Subcutaneous abdominal adipose tissue (tissue), 5 donors: ENCODE measurements at regions not wholly inside any gene's neighbourhood (a gene's known extent, or its start where the extent isn't known, plus 50 kb on each side); places are given as distances from the start of the nearest gene placed in this dataset.

ENCODE experiments used
- H3K27ac ChIP-seq: one replicate; pipeline ENCODE4 v1.7.0; 2013; ENCODE audit warnings: low read depth, mild to moderate bottlenecking, inconsistent platforms, low read length, moderate library complexity
- H3K27me3 ChIP-seq, 5 donors: one replicate each; pipeline ENCODE4 v1.7.0; 2013; ENCODE audit warnings: low read length in 5 of 5, inconsistent platforms in 1 of 5; ENCODE audit not compliant: control insufficient read depth in 5 of 5, insufficient read depth in 4 of 5
- H3K36me3 ChIP-seq, 5 donors: one replicate each; pipeline ENCODE4 v1.7.0; 2013; ENCODE audit warnings: low read length in 5 of 5; ENCODE audit not compliant: control insufficient read depth in 5 of 5, insufficient read depth in 5 of 5
- H3K4me1 ChIP-seq, 5 donors: one replicate each; pipeline ENCODE4 v1.7.0; 2013; ENCODE audit warnings: low read length in 5 of 5, mild to moderate bottlenecking in 3 of 5, moderate library complexity in 1 of 5; ENCODE audit not compliant: control insufficient read depth in 5 of 5, insufficient read depth in 5 of 5
- H3K4me3 ChIP-seq, 5 donors: one replicate each; pipeline ENCODE4 v1.7.0; 2013; ENCODE audit warnings: low read length in 5 of 5, low read depth in 1 of 5
- H3K9ac ChIP-seq, 5 donors: one replicate each; pipeline ENCODE4 v1.7.0; 2013; ENCODE audit warnings: low read length in 5 of 5, mild to moderate bottlenecking in 4 of 5, moderate library complexity in 3 of 5
- H3K9me3 ChIP-seq, 5 donors: one replicate each; pipeline ENCODE4 v1.7.0; 2013; ENCODE audit warnings: low read length in 5 of 5; ENCODE audit not compliant: control insufficient read depth in 5 of 5
- donor health status: healthy.
- donor health status: healthy.
- donor health status: healthy.
- donor health status: healthy.
- donor health status: healthy.

GRCh38 chr17:5687646-5688045, 103.3 kb upstream of the NLRP1 start:
- no peak overlapping the region for H3K4me3 ChIP-seq
- H3K27me3 ChIP-seq, result peaks cover 0 to 31% (median 6%) of the 10 kb centered on the region in 5 donors
- H3K4me1 ChIP-seq, result no peaks in the 10 kb centered on the region
- no peak overlapping the region for H3K27ac ChIP-seq
- peaks cover 0 to 14% (median 8%) of the 10 kb centered on the region in 5 donors for H3K9me3 ChIP-seq
- no peaks in the 10 kb centered on the region for H3K36me3 ChIP-seq
- H3K9ac ChIP-seq, result no peak overlapping the region

DNA sequence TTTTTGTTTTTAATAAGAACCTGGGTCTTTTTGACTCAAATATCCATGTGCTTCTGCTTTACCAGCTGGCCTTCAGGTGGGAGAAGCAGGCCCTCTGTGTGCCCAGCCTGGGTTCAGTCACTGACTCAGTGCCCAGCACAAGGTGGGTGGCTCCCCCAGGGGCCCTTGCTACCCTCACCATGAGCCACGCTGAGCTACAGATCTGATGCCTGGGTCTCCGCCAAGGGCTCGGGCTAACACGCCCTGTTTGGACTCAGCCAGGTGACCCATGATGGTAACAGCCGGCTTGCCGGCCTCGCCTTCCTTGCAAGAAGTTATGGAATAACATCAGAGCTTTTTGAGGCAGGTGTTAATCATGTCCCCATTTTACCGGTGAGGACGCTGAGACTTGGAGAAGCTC, 109.5 kb upstream of the NLRP1 start:
- Histone ChIP-seq H3K27ac (no peak overlapping the region), H3K27me3 (peaks cover 3 to 21% (median 12%) of the 10 kb centered on the region in 5 donors), H3K9me3 (peaks cover 0 to 2% (median 0%) of the 10 kb centered on the region in 5 donors), H3K9ac (no peak overlapping the region), H3K4me1 (no peaks in the 10 kb centered on the region), H3K4me3 (no peak overlapping the region), H3K36me3 (no peaks in the 10 kb centered on the region)

- Histone ChIP-seq H3K9me3 (peaks cover 0 to 7% (median 0%) of the 10 kb centered on the region in 5 donors), H3K9ac (no peak overlapping the region), H3K27me3 (peaks cover 3 to 19% (median 14%) of the 10 kb centered on the region in 5 donors), H3K4me3 (no peak overlapping the region), H3K4me1 (no peaks in the 10 kb centered on the region), H3K36me3 (no peaks in the 10 kb centered on the region), H3K27ac (no peak overlapping the region)
Measured at GRCh38 chr17:5694551-5694950, 110.2 kb upstream of the NLRP1 start.

DNA sequence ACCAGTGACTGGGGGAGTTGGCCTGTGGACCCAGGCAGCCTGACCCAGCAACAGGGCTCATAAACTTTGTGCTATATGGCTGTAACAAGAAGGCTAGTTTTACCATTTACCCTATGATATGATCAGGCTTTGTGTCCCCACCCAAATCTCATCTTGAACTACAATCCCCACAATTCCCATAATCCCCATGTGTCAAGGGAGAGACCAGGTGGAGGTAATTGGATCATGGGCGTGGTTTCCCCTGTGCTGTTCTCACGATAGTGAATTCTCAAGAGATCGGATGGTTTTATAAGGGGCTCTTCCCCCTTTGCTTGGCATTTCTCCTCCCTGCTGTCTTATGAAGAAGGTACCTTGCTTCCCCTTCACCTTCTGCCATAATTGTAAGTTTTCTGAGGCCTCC, 111.2 kb upstream of the NLRP1 start:
- Histone ChIP-seq H3K27me3 (peaks cover 6 to 20% (median 14%) of the 10 kb centered on the region in 5 donors), H3K9ac (no peak overlapping the region), H3K36me3 (no peaks in the 10 kb centered on the region), H3K9me3 (peaks cover 0 to 7% (median 0%) of the 10 kb centered on the region in 5 donors), H3K4me3 (no peak overlapping the region), H3K27ac (no peak overlapping the region), H3K4me1 (no peaks in the 10 kb centered on the region)

DNA sequence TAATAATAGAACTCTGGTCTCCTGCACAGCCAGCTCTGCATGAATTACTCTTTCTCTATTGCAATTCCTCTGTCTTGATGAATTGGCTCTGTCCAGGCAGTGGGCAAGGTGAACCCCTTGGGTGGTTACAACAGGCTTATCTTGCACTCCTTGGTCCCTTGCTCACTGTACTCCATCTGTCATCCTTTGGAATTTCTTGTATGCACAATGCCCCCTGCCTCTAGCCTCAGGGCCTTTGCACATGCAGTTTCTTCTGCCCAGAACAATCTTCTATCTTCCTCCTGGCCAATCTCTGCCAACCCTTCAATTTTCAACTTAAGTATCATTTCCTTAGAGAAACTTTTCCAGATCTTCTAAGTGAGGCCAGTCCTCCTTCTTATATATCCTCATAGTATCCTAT, 114.7 kb upstream of the NLRP1 start:
- Histone ChIP-seq H3K9me3 (peaks cover 0 to 16% (median 8%) of the 10 kb centered on the region in 5 donors), H3K27me3 (peaks cover 6 to 25% (median 21%) of the 10 kb centered on the region in 5 donors), H3K36me3 (no peaks in the 10 kb centered on the region), H3K27ac (no peak overlapping the region), H3K9ac (no peak overlapping the region), H3K4me3 (no peak overlapping the region), H3K4me1 (no peaks in the 10 kb centered on the region)

DNA sequence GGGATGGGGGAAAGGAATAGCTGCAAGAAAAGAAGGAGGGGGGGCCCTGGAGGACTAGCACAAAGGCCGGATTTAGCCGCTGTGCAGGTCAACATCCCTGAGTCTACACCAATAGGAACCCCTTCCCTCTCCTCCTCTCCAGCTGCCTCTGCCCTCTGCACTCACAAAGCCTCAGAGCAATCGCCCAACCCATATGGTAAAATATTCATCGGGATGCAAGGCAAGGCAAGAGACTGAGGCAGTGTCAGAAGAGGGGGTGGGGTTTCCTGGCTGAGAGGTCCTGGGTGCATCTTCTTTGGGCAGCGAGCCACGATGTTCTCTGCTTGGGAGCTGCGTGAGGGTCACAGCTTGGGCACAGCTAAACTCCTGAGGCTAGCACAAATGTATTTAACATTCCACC, 115.5 kb upstream of the NLRP1 start:
- H3K36me3 ChIP-seq, result no peaks in the 10 kb centered on the region
- H3K27ac ChIP-seq, result no peak overlapping the region
- no peaks in the 10 kb centered on the region for H3K4me1 ChIP-seq
- no peak overlapping the region for H3K4me3 ChIP-seq
- no peak overlapping the region for H3K9ac ChIP-seq
- peaks cover 0 to 16% (median 8%) of the 10 kb centered on the region in 5 donors for H3K9me3 ChIP-seq
- peaks cover 6 to 29% (median 21%) of the 10 kb centered on the region in 5 donors for H3K27me3 ChIP-seq

GRCh38 chr17:5700745-5701144, 116.4 kb upstream of the NLRP1 start:
- no peak overlapping the region for H3K4me3 ChIP-seq
- no peak overlapping the region for H3K27ac ChIP-seq
- peaks cover 0 to 16% (median 8%) of the 10 kb centered on the region in 5 donors for H3K9me3 ChIP-seq
- no peaks in the 10 kb centered on the region for H3K4me1 ChIP-seq
- no peak overlapping the region for H3K9ac ChIP-seq
- peaks cover 6 to 37% (median 25%) of the 10 kb centered on the region in 5 donors for H3K27me3 ChIP-seq
- no peaks in the 10 kb centered on the region for H3K36me3 ChIP-seq

GRCh38 chr17:5701381-5701780, 117.1 kb upstream of the NLRP1 start:
- peaks cover 2 to 37% (median 21%) of the 10 kb centered on the region in 5 donors for H3K27me3 ChIP-seq
- H3K36me3 ChIP-seq, result no peaks in the 10 kb centered on the region
- no peak overlapping the region for H3K27ac ChIP-seq
- H3K9me3 ChIP-seq, result peaks cover 0 to 16% (median 8%) of the 10 kb centered on the region in 5 donors
- no peaks in the 10 kb centered on the region for H3K4me1 ChIP-seq
- H3K9ac ChIP-seq, result no peak overlapping the region
- no peak overlapping the region for H3K4me3 ChIP-seq

GRCh38 chr17:5702951-5703510, 118.7 kb upstream of the NLRP1 start:
- no peak overlapping the region for H3K4me3 ChIP-seq
- H3K9me3 ChIP-seq, result peaks cover 0 to 16% (median 8%) of the 10 kb centered on the region in 5 donors
- no peaks in the 10 kb centered on the region for H3K36me3 ChIP-seq
- no peak overlapping the region for H3K9ac ChIP-seq
- no peaks in the 10 kb centered on the region for H3K4me1 ChIP-seq
- no peak overlapping the region for H3K27ac ChIP-seq
- peaks cover 0 to 28% (median 18%) of the 10 kb centered on the region in 5 donors for H3K27me3 ChIP-seq

DNA sequence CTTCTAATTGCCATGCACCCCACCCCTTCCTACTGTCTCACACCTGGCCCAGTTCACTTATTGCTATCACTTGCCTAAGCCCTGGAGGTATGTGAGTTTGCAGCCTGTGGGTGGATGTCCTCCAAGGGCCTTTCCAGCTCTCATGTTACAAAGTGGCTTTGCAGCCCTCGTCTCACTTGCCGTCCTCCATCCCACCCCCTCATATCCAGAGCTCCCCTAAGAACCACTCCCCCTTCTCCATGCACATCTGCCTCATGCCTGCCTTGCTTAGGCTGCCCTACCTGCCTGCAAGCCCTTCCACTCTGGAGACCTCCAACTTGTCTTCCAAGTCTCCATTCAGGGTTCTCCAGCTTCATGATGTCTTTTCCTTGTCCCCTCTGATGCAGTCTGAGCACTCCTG, 119.4 kb upstream of the NLRP1 start:
- Histone ChIP-seq H3K4me3 (no peak overlapping the region), H3K4me1 (no peaks in the 10 kb centered on the region), H3K36me3 (no peaks in the 10 kb centered on the region), H3K27ac (no peak overlapping the region), H3K9ac (no peak overlapping the region), H3K27me3 (peaks cover 0 to 28% (median 17%) of the 10 kb centered on the region in 5 donors), H3K9me3 (peaks cover 0 to 20% (median 13%) of the 10 kb centered on the region in 5 donors)
